22Rv1 (cell line): ENCODE measurements at regions not wholly inside any gene's neighbourhood (a gene's known extent, or its start where the extent isn't known, plus 50 kb on each side); places are given as distances from the start of the nearest gene placed in this dataset.

Experiments used
- ZFX ChIP-seq: fragments of 450-650 bp; IDR thresholded peaks from 2 replicates; pipeline ENCODE4 v1.6.1; 2017; ENCODE audit warnings: antibody characterized with exemption, borderline replicate concordance
- TF ChIP-seq, protein P1 (sequence below): fragments of 450-650 bp; IDR thresholded peaks from 2 replicates; pipeline ENCODE4 v1.5.1; 2017; ENCODE audit warnings: mild to moderate bottlenecking

DNA sequence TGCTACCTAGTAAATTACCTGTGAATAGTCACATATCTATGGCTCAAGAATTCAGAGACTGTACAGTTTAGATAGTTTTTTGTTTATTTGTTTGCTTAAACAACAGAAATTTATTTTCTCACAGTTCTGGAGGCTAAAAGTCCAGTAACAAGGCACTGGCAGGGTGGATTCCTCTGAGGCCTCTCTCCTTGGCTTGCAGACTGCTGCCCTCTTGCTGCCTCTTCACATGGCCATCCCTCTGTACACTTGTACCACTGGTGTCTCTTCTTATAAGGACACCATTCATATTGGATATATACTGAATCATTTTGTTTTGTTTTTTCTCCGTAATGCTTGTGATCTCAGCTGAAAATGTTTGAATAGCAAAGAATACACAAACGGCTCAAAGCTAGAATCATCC lies 56.4 kb upstream of the MIR17HG start:
- TF ChIP-seq, protein P1, sequence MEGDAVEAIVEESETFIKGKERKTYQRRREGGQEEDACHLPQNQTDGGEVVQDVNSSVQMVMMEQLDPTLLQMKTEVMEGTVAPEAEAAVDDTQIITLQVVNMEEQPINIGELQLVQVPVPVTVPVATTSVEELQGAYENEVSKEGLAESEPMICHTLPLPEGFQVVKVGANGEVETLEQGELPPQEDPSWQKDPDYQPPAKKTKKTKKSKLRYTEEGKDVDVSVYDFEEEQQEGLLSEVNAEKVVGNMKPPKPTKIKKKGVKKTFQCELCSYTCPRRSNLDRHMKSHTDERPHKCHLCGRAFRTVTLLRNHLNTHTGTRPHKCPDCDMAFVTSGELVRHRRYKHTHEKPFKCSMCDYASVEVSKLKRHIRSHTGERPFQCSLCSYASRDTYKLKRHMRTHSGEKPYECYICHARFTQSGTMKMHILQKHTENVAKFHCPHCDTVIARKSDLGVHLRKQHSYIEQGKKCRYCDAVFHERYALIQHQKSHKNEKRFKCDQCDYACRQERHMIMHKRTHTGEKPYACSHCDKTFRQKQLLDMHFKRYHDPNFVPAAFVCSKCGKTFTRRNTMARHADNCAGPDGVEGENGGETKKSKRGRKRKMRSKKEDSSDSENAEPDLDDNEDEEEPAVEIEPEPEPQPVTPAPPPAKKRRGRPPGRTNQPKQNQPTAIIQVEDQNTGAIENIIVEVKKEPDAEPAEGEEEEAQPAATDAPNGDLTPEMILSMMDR, result no peak
- no peak for TF ChIP-seq ZFX
